Activated naive CD8-positive, alpha-beta T cell treated with anti-CD3 and anti-CD28 coated beads for 36 hours (primary cell): ENCODE measurements at regions not wholly inside any gene's neighbourhood (a gene's known extent, or its start where the extent isn't known, plus 50 kb on each side); places are given as distances from the start of the nearest gene placed in this dataset.
"Not testable (repeated sequence)": the region's sequence is repeated elsewhere in the genome, so short reads cannot be mapped to it uniquely, and the experiment has no call there.

ENCODE experiments used
- DNase-seq: peaks from one replicate; pipeline ENCODE4 v3.0.0; 2021
- H3K27ac Mint-ChIP-seq: one replicate; pipeline ENCODE4 v1.8.0; 2022; ENCODE audit warnings: mild to moderate bottlenecking, moderate library complexity, mixed read lengths
- H3K27me3 Mint-ChIP-seq: one replicate; pipeline ENCODE4 v1.8.0; 2022; ENCODE audit warnings: mild to moderate bottlenecking, mixed read lengths
- H3K36me3 Mint-ChIP-seq: one replicate; pipeline ENCODE4 v1.8.0; 2021; ENCODE audit warnings: mild to moderate bottlenecking, mixed read lengths
- H3K4me1 Mint-ChIP-seq: one replicate; pipeline ENCODE4 v1.8.0; 2021; ENCODE audit warnings: mixed read lengths
- H3K4me3 Mint-ChIP-seq: one replicate; pipeline ENCODE4 v1.8.0; 2022; ENCODE audit warnings: mild to moderate bottlenecking, moderate library complexity, mixed read lengths
- H3K9me3 Mint-ChIP-seq: one replicate; pipeline ENCODE4 v1.8.0; 2022; ENCODE audit warnings: mixed read lengths

GRCh38 chr2:8606226-8606625 lies 75.6 kb upstream of the ID2 start:
- H3K4me1 Mint-ChIP-seq = peaks cover 16% of the 10 kb centered on the region
- no peak overlapping the region for H3K27ac Mint-ChIP-seq
- no peak overlapping the region for H3K4me3 Mint-ChIP-seq
- H3K9me3 Mint-ChIP-seq = peaks cover 9% of the 10 kb centered on the region
- no peaks in the 10 kb centered on the region for H3K36me3 Mint-ChIP-seq
- DNase-seq = no peak
- no peaks in the 10 kb centered on the region for H3K27me3 Mint-ChIP-seq

- H3K36me3 Mint-ChIP-seq = no peaks in the 10 kb centered on the region
- H3K4me3 Mint-ChIP-seq = no peak overlapping the region
- no peaks in the 10 kb centered on the region for H3K27me3 Mint-ChIP-seq
- peaks cover 9% of the 10 kb centered on the region for H3K9me3 Mint-ChIP-seq
- H3K27ac Mint-ChIP-seq = no peak overlapping the region
- peaks cover 16% of the 10 kb centered on the region for H3K4me1 Mint-ChIP-seq
- DNase-seq = no peak
Measured at GRCh38 chr2:8606649-8607550, 75.0 kb upstream of the ID2 start.

- no peak for DNase-seq
- no peak overlapping the region for H3K27ac Mint-ChIP-seq
- no peak overlapping the region for H3K4me3 Mint-ChIP-seq
- no peaks in the 10 kb centered on the region for H3K36me3 Mint-ChIP-seq
- H3K27me3 Mint-ChIP-seq = no peaks in the 10 kb centered on the region
- peaks cover 9% of the 10 kb centered on the region for H3K9me3 Mint-ChIP-seq
- peaks cover 15% of the 10 kb centered on the region for H3K4me1 Mint-ChIP-seq
Measured at GRCh38 chr2:8607606-8608005, 74.2 kb upstream of the ID2 start.

- Mint-ChIP-seq H3K4me3 (no peak overlapping the region), H3K9me3 (peaks cover 9% of the 10 kb centered on the region), H3K27ac (no peak overlapping the region), H3K4me1 (peaks cover 13% of the 10 kb centered on the region), H3K27me3 (no peaks in the 10 kb centered on the region), H3K36me3 (no peaks in the 10 kb centered on the region)
- no peak for DNase-seq
Measured at GRCh38 chr2:8608411-8608954, 73.4 kb upstream of the ID2 start.

GRCh38 chr2:8609357-8609811 lies 72.5 kb upstream of the ID2 start:
- no peaks in the 10 kb centered on the region for H3K27me3 Mint-ChIP-seq
- peaks cover 13% of the 10 kb centered on the region for H3K4me1 Mint-ChIP-seq
- peaks cover 9% of the 10 kb centered on the region for H3K9me3 Mint-ChIP-seq
- H3K36me3 Mint-ChIP-seq = no peaks in the 10 kb centered on the region
- no peak for DNase-seq
- H3K4me3 Mint-ChIP-seq = no peak overlapping the region
- H3K27ac Mint-ChIP-seq = no peak overlapping the region

GRCh38 chr2:8610775-8611174 lies 71.1 kb upstream of the ID2 start:
- H3K27ac Mint-ChIP-seq, H3K9me3 Mint-ChIP-seq, DNase-seq, H3K4me3 Mint-ChIP-seq, H3K27me3 Mint-ChIP-seq, H3K36me3 Mint-ChIP-seq: not testable (repeated sequence)
- H3K4me1 Mint-ChIP-seq = peaks cover 13% of the 10 kb centered on the region

- no peak overlapping the region for H3K27ac Mint-ChIP-seq
- no peak overlapping the region for H3K4me3 Mint-ChIP-seq
- DNase-seq = no peak
- no peaks in the 10 kb centered on the region for H3K36me3 Mint-ChIP-seq
- H3K4me1 Mint-ChIP-seq = peaks cover 11% of the 10 kb centered on the region
- peaks cover 9% of the 10 kb centered on the region for H3K9me3 Mint-ChIP-seq
- H3K27me3 Mint-ChIP-seq = no peaks in the 10 kb centered on the region
Measured at GRCh38 chr2:8611246-8611645, 70.6 kb upstream of the ID2 start.

GRCh38 chr2:8611700-8612099 lies 70.2 kb upstream of the ID2 start:
- Mint-ChIP-seq H3K4me1 (peaks cover 9% of the 10 kb centered on the region), H3K27me3 (no peaks in the 10 kb centered on the region), H3K36me3 (no peaks in the 10 kb centered on the region), H3K4me3 (no peak overlapping the region), H3K9me3 (peaks cover 9% of the 10 kb centered on the region), H3K27ac (no peak overlapping the region)
- DNase-seq = no peak

- H3K9me3 Mint-ChIP-seq = peaks cover 9% of the 10 kb centered on the region
- H3K36me3 Mint-ChIP-seq = no peaks in the 10 kb centered on the region
- no peaks in the 10 kb centered on the region for H3K27me3 Mint-ChIP-seq
- peaks cover 7% of the 10 kb centered on the region for H3K4me1 Mint-ChIP-seq
- H3K4me3 Mint-ChIP-seq = no peak overlapping the region
- no peak for DNase-seq
- H3K27ac Mint-ChIP-seq = no peak overlapping the region
Measured at GRCh38 chr2:8612734-8613179, 69.1 kb upstream of the ID2 start.

- H3K9me3 Mint-ChIP-seq, DNase-seq, H3K27me3 Mint-ChIP-seq, H3K4me3 Mint-ChIP-seq, H3K36me3 Mint-ChIP-seq, H3K4me1 Mint-ChIP-seq, H3K27ac Mint-ChIP-seq: not testable (repeated sequence)
Measured at GRCh38 chr2:8613207-8613999, 68.5 kb upstream of the ID2 start.

GRCh38 chr2:8614646-8615045 lies 67.2 kb upstream of the ID2 start:
- peaks cover 3% of the 10 kb centered on the region for H3K27me3 Mint-ChIP-seq
- H3K9me3 Mint-ChIP-seq = peaks cover 9% of the 10 kb centered on the region
- no peak overlapping the region for H3K27ac Mint-ChIP-seq
- H3K36me3 Mint-ChIP-seq = no peaks in the 10 kb centered on the region
- no peak overlapping the region for H3K4me3 Mint-ChIP-seq
- H3K4me1 Mint-ChIP-seq = peaks cover 2% of the 10 kb centered on the region
- DNase-seq = no peak

GRCh38 chr2:8615252-8615575 lies 66.6 kb upstream of the ID2 start:
- H3K27me3 Mint-ChIP-seq = peaks cover 3% of the 10 kb centered on the region
- H3K27ac Mint-ChIP-seq = no peak overlapping the region
- peaks cover 8% of the 10 kb centered on the region for H3K9me3 Mint-ChIP-seq
- peaks cover 2% of the 10 kb centered on the region for H3K4me1 Mint-ChIP-seq
- no peak for DNase-seq
- no peaks in the 10 kb centered on the region for H3K36me3 Mint-ChIP-seq
- no peak overlapping the region for H3K4me3 Mint-ChIP-seq

GRCh38 chr2:8615576-8616281 lies 66.1 kb upstream of the ID2 start:
- Mint-ChIP-seq H3K27me3 (peaks cover 3% of the 10 kb centered on the region), H3K4me3 (no peak overlapping the region), H3K36me3 (no peaks in the 10 kb centered on the region), H3K27ac (no peak overlapping the region), H3K9me3 (peaks cover 3% of the 10 kb centered on the region), H3K4me1 (peaks cover 2% of the 10 kb centered on the region)
- no peak for DNase-seq

GRCh38 chr2:8617048-8617447 lies 64.8 kb upstream of the ID2 start:
- Mint-ChIP-seq H3K36me3 (no peaks in the 10 kb centered on the region), H3K9me3 (no peaks in the 10 kb centered on the region), H3K4me1 (peaks cover 2% of the 10 kb centered on the region), H3K27me3 (peaks cover 3% of the 10 kb centered on the region), H3K27ac (no peak overlapping the region), H3K4me3 (no peak overlapping the region)
- DNase-seq = no peak

GRCh38 chr2:8617590-8617989 lies 64.3 kb upstream of the ID2 start:
- no peak for DNase-seq
- peaks cover 3% of the 10 kb centered on the region for H3K27me3 Mint-ChIP-seq
- H3K4me1 Mint-ChIP-seq = peaks cover 2% of the 10 kb centered on the region
- H3K36me3 Mint-ChIP-seq = no peaks in the 10 kb centered on the region
- H3K27ac Mint-ChIP-seq = no peak overlapping the region
- no peaks in the 10 kb centered on the region for H3K9me3 Mint-ChIP-seq
- H3K4me3 Mint-ChIP-seq = no peak overlapping the region
